ENCODE measurements at regions not wholly inside any gene's neighbourhood (a gene's known extent, or its start where the extent isn't known, plus 50 kb on each side); places are given as distances from the start of the nearest gene placed in this dataset.
"Not testable (repeated sequence)": the region's sequence is repeated elsewhere in the genome, so short reads cannot be mapped to it uniquely, and the experiment has no call there.

- not testable (repeated sequence) for DNase-seq (ENCODE audit: low read depth in 2 of 2)
Measured at GRCh38 chrX:126641076-126641475, 88.5 kb upstream of the DCAF12L1 start.

GRCh38 chrX:126655061-126655460, 102.4 kb upstream of the DCAF12L1 start:
- DNase-seq (ENCODE audit: low read depth in 2 of 2) = no peak

- DNase-seq (ENCODE audit: low read depth in 2 of 2) = peak in 1 of 2 donors; percentile 0
Measured at GRCh38 chrX:126658447-126658846, 105.8 kb upstream of the DCAF12L1 start.

- DNase-seq (ENCODE audit: low read depth in 2 of 2) = no peak
Measured at GRCh38 chrX:126670258-126670657, 117.6 kb upstream of the DCAF12L1 start.

GRCh38 chrX:126673366-126673765, 120.8 kb upstream of the DCAF12L1 start:
- DNase-seq (ENCODE audit: low read depth in 2 of 2) = not testable (repeated sequence)

- DNase-seq (ENCODE audit: low read depth in 2 of 2) = not testable (repeated sequence)
Measured at GRCh38 chrX:126673816-126674491, 121.3 kb upstream of the DCAF12L1 start.

GRCh38 chrX:126695375-126695896, 124.1 kb upstream of the PRR32 start:
- no peak for DNase-seq (ENCODE audit: low read depth in 2 of 2)

- DNase-seq (ENCODE audit: low read depth in 2 of 2) = no peak
Measured at GRCh38 chrX:126697091-126697490, 122.4 kb upstream of the PRR32 start.

- DNase-seq (ENCODE audit: low read depth in 2 of 2) = no peak
Measured at GRCh38 chrX:126701380-126701779, 118.1 kb upstream of the PRR32 start.

- no peak for DNase-seq (ENCODE audit: low read depth in 2 of 2)
Measured at GRCh38 chrX:126718440-126718839, 101.1 kb upstream of the PRR32 start.

GRCh38 chrX:126719208-126719607, 100.3 kb upstream of the PRR32 start:
- DNase-seq (ENCODE audit: low read depth in 2 of 2) = no peak

- no peak for DNase-seq (ENCODE audit: low read depth in 2 of 2)
Measured at GRCh38 chrX:126723881-126724280, 95.6 kb upstream of the PRR32 start.

- DNase-seq (ENCODE audit: low read depth in 2 of 2) = no peak
Measured at GRCh38 chrX:126733874-126734273, 85.7 kb upstream of the PRR32 start.
